LHCN-M2 (cell line): ENCODE measurements at regions not wholly inside any gene's neighbourhood (a gene's known extent, or its start where the extent isn't known, plus 50 kb on each side); places are given as distances from the start of the nearest gene placed in this dataset.
"Not testable (repeated sequence)": the region's sequence is repeated elsewhere in the genome, so short reads cannot be mapped to it uniquely, and the experiment has no call there.

ENCODE experiments used
- DNase-seq: peaks from one replicate; pipeline ENCODE4 v3.0.0-alpha.2; 2012; ENCODE audit warnings: low read depth

DNA sequence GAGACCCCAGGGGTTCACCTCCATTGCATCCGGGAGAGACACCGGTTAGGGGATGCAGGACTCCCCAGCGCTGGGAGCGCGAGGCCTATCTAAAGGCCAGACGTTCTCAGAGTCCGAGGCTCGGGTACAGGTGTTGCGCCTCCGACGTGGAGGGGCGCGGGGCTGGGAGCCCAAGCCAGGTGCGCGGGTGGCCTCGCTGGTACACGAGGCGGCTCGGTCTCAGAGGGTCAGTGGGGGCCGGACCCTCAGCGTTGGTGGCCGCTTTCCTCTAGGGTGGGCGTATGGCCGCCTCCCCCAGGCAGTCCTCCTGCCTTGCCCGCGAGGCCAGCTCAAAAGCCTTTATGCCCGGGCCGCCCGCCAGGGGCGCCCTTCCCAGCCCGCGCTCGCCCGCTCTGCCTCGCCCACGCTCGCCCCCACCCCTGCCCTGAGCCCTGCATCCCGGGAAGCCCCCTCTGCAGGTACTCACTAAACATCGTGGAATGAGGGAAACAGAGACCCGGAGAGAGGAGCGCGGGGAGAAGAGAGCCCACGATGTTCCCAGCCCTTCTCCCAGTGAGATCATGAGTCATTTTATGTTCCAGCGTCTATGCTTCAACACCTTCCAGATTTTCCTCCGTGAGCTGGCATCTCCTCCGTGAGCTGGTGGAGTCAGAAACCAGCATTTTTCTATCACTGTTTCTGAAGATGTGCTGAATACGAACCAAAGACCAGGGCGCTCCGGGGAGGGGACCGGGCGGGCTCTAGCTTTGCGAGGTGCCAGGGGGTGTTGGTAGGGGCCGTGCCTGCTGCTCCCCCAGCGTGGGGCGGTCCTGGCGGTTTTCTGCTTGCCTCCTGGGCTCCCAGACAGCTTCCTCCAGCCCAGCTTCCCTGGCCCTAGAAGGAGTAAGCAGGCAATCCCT, 73.8 kb downstream of the DIO3 start:
- DNase-seq = no peak

DNA sequence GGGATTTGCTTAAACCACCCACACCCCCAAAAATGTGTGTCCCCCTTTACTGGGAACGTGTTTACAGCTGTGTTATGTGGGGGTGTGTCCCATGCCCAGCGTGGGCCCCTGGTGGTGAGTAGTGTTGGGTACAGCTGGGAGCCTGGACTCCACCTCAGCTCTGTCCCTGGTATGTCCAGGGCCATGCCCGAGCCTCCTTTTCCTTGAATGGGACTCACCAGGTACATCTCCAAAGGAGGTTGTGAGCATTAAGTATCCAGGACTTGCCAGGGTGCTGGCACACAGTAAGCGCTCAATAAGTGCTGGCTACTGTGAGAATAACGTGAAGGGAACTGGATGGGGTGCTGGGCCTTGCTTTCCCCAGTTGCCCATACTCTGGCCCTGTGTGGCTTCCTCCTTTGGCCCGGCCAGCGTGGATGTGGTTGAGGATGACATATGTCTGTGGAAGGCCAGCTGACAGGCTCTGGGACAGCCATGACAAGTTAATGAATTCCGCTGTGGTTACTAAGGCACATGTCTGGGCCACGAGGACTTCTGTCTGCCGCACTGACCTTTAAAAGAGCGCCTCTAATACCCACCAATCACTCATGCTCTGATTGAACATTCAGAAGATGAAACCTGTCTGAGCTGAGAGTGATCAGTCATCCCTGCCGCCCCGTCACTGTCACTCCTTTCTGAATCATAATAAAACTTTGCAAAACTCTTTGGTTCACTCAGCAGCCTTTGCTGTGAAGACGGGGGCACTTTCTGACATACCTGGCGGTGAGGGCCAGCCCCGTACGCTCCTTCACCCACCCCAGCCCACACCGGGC, 74.7 kb downstream of the DIO3 start:
- DNase-seq = no peak

DNA sequence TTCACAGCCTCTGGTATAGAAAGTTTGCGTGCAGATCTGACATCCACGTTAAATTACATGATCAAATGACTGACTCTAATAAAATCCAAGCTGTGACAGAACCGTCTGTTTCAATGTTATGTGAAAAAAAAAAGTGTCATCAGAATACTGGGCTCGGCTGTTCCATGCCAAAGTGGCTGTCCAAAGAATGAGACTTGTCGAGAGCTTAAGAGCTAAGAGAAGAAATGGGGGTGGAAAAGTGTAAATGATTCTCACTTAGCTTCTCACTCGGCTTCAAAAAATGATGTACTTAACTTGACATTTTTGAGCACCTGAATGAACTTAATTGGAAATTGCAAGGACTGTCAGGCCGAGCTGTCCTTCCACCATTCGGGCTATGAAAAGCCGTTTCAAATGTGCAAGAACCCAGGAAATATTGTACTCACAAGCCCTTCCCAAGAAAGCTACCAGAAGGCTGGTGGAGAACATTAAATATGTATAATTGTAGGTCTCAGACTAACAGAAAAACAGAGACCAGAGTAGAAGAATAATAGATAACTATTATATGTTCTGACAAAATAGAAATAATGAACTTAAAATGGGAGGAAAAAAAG, 78.0 kb downstream of the DIO3 start:
- DNase-seq = no peak

DNA sequence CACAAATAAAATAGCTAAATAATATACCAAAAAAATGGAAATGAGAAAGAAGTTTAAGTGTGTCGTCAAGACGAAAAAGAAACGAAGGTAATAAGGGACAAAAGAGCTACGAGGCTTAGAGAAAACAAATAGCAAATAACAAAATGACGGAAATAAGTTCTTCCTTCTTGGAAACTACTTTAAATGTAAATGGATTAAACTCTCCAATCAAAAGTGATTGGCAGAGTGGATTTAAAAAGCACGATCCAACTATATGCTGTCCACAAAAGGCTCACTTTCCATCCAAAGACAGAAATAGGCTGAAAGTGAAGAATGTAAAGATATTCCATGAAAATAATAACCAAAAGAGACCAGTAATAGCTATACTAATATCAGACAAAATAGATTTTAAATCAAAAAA, 82.4 kb downstream of the DIO3 start:
- DNase-seq = no peak

DNA sequence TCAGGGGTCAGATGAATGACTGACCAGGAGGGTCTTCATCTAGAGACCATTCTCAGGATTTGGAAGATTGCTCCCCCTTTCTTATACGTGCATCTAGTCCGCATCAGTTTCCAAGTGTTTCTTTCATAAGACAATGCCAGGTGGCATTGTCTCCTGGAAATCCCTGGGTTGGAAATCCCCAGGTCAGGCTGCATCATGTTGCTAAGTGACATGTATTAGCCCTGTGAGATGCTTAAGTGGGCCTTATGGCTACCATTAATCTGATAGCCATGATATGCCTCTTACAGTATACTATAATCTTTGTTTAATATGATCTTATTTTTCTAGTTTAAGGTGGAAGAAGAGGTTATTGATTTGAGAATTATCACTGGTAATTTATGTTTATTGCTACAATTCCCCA, 92.8 kb downstream of the DIO3 start:
- DNase-seq = no peak

DNA sequence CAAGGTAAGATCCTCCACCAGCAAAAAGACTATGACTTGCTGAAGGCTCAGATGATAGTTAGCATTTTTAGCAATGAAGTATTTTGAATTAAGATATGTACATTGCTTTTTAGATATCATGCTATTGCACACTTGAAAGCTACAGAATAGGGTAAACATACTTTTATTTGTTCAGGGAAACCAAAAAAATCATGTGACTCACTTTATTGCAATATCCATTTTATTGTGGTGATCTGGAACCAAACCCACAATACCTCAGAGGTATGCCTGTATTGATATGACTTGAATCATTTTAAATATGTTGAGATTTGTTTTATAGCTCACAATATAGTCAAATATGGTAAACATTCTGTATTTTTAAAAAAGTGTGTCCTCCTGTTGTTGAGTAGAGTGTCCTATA, 96.1 kb downstream of the DIO3 start:
- no peak for DNase-seq

DNA sequence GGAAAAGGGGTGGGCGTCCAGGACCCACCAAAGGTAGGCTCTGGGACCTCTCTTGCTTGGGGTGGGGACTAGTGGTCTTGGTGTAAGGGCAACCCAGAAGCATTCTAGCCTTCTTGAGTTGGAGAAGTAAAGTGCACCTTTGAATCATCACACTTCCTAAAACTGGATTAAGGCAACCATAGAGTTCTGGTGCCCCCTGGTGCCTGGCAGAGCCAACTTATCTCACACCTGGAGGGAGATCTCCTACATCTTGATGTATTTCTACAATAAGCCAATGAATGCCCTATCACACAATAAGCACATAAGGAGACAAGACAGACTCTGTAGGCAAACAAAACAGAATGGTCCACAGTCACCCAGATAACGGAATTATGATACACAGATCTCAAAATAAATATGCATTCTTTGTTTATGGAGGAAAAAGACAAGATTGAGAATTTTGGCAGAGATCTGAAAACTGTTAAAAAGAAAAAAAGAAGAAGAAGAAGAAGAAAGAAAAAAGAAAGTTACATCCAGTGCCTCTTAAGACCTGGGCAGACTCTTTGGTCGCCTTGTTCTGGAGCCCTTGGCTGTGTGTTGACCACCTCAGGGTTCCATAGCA, 95.9 kb upstream of the PPP2R5C start:
- DNase-seq = peak; percentile 9

DNA sequence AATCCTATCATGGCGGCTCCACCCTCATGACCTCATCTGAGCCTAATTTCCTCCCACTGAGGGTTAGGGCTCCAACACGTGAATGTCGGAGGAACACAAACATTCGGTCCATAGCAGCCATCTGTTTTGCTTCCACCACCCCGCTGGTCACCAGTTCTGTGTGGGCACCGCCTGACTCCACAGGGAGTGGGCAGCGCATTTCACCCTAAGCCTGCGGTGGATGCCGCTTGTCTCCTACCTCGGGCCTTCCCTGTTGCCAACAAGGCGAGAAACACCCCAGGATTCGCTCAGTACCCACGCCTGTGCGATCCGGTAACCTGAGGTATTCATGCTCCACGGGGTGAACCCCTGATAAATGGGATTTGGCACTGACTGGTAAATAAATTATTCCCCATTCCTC, 95.2 kb upstream of the PPP2R5C start:
- DNase-seq = no peak

DNA sequence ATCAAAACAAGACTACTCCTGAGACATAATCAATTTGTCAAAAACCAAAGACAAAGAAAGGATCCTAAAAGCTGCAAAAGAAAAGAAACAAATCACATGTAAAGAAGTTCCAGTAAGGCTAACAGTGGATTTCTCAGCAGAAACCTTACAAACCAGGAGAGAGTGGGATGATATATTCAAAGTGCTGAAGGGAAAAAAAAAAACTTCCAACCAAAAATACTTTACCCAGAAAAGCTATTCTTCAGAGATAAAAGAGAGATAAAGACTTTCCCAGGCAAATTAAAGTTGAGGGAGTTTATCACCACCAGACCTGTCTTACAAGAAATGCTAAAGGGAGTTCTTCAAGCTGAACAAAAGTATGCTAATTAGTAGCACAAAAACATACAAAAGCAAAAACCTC, 91.9 kb upstream of the PPP2R5C start:
- DNase-seq = no peak

DNA sequence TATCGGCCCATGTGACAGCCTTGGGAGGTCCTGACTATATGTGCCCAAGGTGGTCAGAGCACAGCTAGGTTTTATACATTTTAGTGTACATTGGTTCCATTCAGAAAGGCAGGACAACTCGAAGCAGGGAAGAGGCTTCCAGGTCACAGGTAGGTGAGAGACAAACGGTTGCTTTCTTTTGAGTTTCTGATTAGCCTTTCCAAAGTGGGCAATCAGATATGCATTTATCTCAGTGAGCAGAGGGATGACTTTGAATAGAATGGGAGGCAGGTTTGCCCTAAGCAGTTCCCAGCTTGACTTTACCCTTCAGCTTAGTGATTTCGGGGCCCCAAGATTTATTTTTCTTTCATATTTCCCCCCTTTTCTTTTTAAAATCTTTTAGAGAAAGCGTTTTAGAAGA, 87.6 kb upstream of the PPP2R5C start:
- no peak for DNase-seq

DNA sequence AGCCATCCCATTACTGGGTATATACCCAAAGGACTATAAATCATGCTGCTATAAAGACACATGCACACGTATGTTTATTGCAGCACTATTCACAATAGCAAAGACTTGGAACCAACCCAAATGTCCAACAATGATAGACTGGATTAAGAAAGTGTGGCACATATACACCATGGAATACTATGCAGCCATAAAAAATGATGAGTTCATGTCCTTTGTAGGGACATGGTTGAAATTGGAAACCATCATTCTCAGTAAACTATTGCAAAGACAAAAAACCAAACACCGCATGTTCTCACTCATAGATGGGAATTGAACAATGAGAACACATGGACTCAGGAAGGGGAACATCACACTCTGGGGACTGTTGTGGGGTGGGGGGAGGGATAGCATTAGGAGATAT, 85.7 kb upstream of the PPP2R5C start:
- not testable (repeated sequence) for DNase-seq

DNA sequence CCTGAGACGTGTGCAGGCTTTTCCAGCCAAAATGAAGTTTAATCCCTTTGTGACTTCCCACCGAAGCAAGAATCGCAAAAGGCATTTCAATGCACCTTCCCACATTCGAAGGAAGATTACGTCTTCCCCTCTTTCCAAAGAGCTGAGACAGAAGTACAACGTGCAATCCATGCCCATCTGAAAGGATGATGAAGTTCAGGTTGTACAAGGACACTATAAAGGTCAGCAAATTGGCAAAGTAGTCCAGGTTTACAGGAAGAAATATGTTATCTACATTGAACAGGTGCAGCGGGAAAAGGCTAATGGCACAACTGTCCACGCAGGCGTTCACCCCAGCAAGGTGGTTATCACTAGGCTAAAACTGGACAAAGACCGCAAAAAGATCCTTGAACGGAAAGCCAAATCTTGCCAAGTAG, 83.6 kb upstream of the PPP2R5C start:
- not testable (repeated sequence) for DNase-seq

DNA sequence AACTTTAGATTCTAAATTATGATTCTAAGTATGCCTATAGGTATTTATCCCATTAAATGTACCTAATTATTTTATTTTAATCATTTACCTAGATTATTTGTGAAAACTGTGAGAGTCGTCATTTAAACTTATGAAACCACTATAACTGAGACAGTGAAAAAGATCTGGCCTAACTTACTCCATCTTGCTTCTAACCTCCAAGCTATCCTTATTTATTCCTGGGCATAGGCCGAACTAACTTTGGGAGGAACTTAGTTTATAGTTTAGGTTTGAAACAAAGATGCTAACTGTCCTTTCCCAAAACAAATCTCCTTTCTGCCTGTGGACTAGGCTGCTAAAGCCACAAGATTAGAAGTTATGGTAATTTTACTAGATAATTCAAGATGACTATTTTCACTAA, 79.7 kb upstream of the PPP2R5C start:
- DNase-seq = no peak

DNA sequence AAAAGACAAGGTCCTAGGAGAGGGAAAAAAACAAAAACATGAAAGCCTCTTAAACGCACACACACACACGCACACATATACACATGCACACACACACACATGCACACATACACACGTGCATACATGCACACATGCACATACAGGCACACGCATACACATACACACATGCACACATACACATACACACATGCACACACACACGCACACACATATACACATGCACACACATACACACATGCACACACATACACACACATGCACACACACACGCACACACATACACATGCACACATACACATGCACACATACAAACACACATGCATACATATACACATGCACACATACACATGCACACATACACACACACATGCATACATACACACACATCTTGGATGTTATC, 78.1 kb upstream of the PPP2R5C start:
- no peak for DNase-seq

DNA sequence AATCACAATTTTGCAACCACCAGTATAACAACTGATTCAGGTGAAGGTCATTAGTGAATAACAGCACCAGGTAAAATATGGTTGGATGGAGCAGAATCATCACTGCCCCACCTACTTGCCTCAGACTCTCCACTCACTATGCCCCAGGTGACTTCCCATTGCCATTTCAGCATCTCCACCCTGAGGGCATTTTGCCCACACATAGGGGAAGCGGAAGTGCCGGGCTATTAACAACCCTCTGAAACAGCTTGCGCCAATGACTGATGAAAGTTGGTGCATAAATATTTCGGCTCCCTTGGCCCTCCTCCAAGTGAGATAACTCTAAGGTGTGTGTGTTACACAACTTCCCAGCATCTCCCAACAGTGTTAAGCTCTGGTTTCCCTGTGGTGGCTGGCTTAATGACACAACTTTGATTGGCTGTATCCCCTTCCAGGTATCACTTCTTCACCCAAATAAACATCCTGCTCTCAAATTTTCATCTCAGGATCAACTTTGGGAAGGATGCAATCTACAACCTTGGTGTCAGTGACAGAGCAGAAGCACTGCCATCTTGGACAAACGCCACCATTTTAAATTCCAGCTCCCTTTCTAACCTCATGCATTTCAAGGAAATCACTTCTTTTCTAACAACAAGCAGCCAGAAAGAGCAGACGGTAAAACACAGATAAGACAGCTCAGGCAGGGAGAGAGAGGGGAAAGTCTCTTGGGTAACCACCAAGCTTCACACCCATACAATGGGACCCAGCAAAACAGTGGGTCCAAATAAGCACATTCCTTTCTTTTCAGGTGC, 73.6 kb upstream of the PPP2R5C start:
- DNase-seq = no peak

DNA sequence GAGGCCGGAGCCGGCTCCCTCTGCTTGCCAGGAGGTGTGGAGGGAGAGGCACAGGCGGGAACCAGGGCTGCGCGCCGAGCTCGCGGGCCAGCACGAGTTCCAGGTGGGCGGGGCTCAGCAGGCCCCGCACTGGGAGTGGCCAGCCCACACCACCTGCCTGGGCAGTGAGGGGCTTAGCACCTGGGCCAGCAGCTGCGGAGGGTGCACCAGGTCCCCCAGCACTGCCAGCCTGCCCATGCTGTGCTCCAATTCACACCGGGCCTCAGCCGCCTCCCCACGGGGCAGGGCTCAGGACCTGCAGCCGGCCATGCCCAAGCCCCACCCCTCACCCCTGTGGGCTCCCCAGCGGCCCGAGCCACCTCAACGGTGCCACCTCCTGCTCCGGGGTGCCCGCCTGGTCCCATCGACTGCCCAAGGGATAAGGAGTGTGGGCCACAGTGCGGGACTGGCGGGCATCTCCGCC, 72.4 kb upstream of the PPP2R5C start:
- no peak for DNase-seq

DNA sequence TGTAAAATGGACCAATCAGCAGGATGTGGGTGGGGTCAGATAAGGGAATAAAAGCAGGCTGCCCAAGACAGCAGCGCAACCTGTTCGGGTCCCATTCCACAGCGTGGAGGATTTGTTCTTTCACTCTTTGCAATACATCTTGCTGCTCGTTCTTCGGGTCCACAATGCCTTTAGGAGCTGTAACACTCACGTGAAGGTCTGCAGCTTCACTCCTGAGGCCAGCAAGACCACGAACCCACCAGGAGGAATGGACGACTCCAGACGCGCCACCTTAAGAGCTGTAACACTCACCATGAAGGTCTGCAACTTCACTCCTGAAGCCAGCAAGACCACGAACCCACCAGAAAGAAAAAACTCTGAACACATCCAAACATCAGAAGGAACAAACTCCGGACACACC, 71.5 kb upstream of the PPP2R5C start:
- DNase-seq = not testable (repeated sequence)

DNA sequence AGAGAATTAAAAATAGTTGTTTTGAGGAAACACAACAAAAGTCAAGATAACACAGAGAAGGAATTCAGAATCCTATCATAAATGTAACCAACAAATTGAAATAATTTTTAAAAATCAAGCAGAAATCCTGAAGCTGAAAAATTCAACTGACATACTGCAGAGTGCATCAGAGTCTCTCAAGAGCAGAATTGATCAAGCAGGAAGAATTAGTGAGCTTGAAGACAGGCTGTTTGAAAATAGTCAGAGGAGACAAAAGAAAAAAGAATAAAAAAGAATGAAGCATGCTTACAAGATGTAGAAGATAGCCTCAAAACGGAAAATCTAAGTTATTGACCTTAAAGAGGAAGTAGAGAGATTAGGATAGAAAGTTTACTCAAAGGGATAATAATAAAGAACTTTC, 65.8 kb upstream of the PPP2R5C start:
- no peak for DNase-seq

DNA sequence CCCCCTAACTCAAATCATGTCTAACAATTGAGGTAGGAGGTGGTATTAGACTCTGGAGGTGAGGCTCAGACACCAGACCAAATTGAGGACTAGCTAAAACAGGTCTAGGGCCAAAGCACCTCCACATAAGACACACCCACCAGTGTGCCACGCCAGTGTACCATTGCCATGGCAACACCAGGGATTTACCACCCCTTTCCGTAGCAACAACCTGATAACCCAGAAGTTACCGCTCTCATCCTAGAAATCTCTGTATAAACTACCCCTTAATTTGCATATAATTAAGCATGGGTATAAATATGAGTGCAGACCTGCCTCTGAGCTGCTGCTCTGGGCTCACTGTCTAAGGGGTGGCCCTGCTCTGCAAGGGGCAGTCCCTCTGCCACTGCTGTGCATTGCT, 57.4 kb upstream of the PPP2R5C start:
- DNase-seq = no peak

DNA sequence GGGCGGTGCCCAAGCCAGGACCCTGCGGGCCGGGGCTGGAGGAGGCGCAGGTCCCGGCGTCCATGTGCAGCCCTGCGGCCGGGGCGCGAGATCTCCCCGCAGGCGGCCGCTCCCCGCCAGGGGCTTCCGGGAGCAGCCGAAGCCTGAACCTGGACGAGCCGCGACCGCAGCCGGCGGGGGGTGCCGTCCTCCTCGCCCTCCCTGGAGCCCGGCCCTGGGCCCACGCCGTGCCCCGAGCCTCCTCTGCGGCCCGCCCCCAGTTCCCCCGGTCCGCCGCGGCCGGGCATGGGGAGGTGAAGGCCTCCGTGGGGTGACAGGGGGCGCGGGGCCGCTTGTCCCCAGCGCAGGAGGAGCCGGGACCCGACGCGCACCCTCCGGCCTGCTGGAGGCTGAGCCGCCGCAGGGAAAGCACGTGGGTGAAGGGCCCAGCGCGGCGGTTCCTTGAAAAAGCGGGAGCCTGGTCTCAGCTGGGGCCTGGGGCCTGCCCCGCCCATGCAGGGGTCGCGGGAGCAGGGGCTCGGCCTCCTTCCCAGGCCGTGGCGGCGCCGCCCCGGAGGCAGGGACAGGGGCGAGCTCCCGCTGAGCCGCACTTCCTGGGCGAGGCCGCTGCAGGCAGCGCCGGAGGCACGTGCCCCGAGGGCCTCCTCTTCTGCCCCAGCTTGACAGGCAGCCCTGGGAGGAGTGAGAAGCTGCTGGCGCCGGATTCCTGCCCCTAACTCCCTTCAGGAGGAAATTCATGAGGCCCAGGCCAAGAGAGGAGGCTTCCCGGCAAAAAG, 55.6 kb upstream of the PPP2R5C start:
- DNase-seq = no peak
